ENCODE measurements at regions not wholly inside any gene's neighbourhood (a gene's known extent, or its start where the extent isn't known, plus 50 kb on each side); places are given as distances from the start of the nearest gene placed in this dataset.
"Not testable (repeated sequence)": the region's sequence is repeated elsewhere in the genome, so short reads cannot be mapped to it uniquely, and the experiment has no call there.

DNA sequence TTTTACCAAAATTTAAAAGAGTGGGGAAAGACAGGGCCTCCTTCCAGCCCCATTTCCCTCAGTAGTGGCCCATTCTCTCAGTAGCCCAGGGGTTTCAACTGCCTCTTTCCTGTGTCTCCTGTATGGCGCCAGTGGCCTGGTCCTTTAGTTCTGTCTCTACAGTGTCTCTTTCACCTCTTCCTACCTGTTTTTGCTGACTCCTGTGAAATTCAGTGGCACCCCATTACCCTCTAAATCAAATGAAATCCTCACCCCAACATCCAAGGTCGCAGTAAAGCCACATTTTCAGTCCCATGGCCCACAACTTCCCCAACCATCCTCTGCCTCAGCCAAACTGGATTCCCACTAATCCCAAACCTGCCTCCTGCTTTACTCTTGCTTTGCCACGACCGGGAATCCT is 200.7 kb downstream of the IPMK start:
- no peak for DNase-seq

DNA sequence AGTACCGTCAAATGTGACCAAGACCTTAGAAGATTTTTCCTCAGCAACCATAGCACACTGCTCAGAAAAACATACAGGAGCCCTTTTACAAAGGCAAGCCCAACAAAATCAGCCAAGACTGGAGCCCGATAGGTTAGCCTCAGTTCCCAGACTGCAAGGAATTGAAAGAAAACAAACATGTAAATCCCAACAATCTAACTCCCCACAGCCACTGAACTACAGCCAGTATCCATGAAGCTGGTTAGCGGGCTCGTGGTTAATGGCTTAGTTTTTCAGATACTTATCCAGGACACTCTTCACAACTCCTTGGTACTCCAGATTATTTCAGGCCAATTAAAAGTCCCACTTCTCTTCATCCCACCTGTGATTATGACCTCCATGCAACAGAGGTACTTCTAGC is 201.6 kb downstream of the IPMK start:
- DNase-seq: no peak

DNA sequence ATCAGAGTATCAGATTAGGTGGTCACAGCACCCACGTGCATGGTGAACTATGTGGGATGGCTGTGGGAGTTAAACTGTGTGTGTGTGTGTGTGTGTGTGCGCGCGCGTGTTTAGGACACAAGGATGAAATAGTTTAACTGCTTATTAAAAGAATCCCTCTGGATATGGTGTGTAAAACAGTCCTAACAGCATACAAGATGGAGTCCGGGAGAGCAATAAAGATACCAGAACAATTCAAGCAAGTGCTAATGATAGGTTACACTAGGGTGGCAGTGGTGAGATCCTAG is 202.2 kb downstream of the IPMK start:
- no peak for DNase-seq

DNA sequence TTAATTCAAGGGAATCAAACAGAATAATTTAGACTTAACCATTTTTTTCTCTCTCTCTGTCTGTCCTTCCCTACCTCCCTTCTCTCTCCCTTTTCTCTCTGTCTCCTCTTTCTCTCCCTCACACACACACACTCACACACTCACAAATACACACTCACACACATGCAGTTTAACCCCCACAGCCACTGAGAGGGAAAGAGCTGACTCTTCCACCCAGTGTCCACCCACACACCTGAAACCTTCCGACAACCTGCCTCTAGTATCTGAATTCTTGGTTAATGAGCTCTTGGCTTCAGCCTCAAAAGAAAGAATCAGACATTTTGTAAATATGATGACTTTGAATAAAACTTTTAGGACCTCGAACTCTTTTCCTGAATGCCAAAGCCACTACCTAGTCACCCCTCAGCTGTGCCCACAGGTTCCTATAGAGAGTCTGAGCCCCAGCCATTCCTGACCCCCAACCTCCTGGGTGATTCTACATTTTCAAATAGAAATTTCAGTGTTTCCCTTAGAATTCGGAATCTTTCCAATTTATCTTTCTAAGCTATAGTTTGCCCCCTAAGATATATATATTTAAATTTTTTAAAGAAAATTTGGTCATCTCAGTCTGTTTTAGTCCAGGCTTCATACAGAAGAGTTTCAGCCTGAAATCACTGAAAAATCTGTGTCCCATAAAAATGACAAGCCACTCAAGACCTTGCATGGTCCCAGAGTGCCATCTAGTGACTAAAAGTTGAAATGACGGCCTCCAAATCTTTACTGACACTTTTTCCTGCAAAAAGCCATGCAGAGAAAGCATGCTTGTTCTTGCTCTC is 202.8 kb downstream of the IPMK start:
- peak; percentile 38 for DNase-seq

DNA sequence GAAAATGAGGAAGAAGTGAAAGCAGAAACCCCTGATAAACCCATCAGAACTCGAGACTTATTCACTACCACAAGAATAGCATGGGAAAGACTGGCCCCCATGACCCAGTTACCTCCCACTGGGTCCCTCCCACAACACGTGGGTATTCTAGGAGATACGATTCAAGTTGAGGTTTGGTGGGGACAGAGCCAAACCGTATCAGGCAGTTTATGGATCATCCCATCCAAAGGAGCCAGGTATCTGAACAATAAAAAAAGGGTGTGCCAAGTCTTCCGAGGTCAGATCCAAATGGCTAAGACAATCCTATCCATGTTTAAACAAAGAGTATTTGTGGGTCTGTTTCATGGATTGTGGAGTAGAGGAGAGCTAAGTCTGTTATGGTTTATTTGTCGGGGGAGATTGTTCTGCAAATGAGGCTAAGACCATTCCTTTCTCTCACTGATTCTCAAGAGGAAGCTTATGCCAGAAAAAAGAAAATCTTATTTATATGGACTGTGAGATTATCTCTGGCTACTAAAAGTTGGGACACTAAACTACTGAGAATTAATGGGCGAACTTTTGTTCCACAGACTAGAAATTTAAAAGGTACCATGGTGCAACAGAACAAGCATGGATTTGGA is 203.7 kb downstream of the IPMK start:
- DNase-seq: no peak

DNA sequence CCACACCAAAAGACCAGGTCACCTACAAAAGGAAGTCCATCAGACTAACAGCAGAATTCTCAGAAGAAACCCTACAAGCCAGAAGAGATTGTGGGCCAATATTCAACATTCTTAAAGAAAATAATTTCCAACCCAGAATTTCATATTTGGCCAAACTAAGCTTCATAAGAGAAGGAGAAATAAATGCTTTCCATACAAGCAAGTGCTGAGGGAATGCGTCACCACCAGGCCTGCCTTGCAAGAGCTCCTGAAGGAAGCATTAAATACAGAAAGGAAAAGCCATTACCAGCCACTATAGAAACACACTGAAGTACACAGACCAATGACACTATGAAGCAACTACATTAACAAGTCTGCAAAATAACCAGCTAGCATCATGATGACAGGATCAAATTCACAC is 209.0 kb downstream of the IPMK start:
- not testable (repeated sequence) for DNase-seq

DNA sequence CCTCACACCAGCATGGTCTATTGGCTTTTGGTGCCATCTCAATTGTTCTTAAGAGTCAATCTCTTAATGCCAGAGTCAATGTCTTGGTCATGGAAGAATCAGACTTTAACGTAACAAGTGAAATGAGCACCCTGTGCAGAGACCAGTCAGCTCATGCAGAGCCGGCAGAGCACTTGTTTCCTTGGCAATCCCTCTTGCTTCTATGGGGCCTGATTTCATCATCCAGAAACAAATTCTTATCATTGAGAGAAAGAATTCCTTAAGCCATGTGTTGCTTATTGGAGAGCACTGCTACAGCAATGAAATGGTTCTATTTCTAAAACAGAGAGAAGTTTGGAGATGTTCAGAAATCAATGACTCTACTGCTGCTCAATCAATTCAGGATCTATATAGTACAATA is 212.8 kb downstream of the IPMK start:
- DNase-seq: no peak

DNA sequence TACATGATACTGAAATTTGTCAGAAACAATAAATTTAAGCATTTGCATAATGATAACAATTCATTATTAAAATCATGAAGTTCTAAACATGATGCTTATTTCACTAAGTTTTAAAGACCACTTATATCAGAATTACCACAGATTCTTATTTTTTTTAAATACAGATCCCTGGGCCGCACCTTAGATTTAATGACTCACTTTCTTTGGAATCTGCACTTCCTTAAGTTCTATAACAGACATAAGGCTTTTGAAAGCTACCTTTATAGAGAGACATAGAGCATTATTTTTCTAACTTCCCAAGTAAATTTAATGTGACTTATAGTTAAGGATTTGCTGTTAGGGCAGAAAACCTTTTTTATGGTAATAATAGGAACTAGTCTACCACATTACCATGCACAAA is 214.9 kb downstream of the IPMK start:
- DNase-seq: no peak

DNA sequence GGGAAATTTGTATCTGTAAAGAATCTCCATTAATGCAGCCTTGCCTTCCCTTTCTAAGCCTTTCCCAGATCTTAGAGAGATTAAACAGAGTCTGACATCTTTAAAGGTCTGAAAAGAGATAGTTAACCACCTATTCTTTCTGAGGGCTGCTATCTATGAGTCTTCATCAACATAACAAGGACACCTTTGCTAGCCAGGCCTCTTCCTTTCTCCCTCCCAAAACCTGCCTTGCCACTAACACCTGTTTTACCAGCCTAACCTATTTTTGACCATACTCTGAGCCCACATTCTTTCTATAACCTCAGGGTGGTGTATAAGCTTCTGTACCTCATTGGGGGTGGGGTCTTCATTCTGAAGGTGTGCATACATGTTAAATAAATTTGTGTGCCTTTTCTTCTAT is 217.1 kb downstream of the IPMK start:
- no peak for DNase-seq

DNA sequence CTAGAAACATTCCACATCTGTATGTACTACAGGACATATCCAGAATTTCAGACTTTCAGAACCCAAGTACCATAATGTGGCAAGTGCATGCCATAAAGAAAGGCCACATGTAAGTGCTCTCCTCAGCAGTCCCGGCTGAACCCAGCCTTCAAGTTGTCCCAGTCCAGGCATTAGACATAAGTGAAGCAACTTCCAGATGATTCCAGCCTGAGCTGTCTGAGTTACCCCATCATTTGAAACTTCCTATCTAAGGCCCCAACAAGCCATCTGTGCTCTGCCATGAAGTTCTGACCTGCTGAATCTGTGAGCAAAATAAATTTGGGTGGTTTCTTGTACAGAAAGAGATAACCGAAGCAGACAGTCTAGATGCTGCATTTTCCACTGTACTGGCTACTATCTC is 218.8 kb downstream of the IPMK start:
- no peak for DNase-seq

DNA sequence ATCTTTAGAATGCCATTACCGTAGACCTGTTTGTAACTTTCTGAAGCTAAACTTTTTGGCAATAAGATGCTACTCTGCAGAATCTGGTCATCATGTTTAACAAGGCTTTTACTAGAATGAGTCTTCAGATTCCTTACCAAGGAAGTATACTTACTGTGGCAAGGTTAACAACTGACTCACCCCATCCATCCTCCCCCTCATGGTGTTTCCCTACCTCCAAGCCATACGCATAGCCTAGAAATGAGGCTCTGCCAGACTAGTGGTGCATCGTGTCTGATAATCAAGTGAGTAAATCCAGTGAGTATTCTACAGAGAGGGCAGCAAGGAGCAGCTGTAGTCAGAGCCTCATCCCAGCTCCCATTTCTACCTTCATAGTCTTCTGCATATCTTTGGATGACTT is 223.6 kb downstream of the IPMK start:
- no peak for DNase-seq

DNA sequence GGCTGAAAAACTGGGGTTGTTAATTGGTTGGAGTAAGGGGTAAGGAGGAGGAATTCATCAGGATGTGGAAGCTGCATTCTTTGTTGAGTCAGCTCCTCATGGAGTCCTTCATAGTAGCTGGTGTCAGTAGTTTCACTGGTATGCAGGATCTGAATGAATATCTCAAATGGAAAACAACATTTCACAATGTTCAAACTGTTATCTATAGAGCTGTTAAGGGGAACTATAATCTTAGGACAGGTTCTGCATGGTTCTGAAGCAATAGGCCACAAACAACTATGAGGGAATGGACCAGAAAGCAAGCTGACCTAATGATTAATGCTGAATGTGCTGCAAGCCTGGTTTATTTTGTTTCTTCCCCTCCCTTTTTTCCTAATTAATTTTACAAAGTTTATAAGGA is 225.8 kb downstream of the IPMK start:
- DNase-seq: no peak

DNA sequence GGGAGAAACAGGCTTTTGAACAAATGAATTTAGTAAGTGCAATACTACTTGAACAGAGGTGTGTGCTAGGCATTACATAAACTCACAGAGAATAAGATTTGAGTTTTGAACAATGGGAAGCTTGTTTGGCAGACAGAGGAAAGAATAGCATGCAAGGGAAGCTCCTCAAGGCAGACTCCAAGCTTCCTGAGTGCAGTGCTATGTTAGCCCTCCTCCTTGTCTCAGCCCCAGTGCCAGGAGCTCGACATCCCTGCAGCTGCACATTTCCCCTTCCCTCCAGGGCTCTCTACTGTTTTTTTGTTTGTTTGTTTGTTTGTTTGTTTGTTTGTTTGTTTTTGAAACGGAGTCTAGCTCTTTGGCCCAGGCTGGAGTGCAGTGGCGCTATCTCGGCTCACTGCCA is 237.5 kb downstream of the IPMK start:
- no peak for DNase-seq

DNA sequence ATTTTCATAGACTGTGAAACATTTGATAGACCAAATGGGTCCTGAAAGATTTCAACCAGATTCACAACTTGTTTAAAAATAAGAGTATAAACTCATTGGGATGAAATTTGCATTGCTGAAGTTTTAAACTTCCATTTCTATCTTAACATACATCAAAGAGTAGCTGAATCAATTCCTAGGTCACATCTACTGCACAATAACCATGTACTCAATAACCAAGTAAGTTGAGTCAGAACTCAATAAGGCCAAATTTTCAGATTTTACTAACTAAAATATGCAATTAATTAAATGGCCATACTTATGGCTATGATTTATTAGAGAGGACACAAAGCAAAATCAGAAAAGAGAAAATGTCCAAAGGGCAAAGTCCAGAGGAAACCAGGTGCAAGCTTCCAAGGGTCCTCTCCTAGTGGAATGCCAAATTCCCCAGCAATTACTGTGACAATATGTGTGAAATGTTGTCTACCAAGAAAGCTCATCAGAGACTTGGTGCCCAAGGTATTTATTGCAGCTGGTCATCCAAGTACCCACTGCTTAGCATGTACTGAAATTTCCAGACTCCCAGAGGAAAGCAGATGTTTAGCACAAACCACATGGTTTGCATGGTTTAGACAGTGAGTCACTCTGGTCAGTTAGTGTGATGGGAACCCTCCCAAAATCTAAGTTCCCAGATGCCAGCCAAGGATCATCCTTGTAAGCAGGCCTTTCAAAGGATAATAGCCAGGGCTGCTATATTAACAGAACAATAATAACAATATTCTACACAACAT is 238.9 kb downstream of the IPMK start:
- no peak for DNase-seq

DNA sequence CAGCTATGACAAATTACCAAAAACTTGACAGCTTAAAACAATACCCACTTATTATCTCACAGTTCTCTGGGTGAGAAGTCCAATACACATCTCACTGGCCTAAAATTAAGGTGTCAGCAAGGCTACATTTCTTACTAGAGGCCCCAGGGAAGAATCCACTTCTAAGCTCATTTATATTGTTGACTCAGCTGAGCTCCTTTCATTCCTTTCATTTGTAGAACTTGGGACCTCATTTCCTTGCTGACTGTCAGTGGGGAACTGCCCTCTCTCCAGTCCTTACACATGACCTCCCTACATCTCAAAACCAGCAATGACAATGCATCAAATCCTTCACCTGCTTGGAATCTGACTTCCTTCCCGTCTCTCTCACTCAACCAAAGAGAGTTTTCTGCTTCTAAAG is 240.3 kb downstream of the IPMK start:
- no peak for DNase-seq

DNA sequence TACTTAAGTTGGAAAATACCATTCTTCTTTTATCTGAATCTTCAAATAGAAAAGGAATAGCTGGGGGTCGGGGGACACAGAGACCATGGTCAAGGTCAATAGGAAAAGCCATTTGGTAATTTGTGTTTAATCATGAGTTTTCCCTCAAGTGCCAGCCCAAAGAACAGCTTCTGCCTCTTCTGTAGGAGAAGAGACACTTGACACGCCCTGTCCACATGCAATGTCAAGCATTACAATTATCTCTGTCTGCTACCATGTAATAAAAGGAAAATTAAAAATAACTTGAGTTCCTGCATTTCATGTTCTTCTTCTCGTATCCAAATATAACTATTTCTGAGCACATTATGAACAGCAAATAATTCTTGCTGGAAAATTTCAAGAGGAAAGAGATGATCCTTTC is 241.7 kb downstream of the IPMK start:
- no peak for DNase-seq

DNA sequence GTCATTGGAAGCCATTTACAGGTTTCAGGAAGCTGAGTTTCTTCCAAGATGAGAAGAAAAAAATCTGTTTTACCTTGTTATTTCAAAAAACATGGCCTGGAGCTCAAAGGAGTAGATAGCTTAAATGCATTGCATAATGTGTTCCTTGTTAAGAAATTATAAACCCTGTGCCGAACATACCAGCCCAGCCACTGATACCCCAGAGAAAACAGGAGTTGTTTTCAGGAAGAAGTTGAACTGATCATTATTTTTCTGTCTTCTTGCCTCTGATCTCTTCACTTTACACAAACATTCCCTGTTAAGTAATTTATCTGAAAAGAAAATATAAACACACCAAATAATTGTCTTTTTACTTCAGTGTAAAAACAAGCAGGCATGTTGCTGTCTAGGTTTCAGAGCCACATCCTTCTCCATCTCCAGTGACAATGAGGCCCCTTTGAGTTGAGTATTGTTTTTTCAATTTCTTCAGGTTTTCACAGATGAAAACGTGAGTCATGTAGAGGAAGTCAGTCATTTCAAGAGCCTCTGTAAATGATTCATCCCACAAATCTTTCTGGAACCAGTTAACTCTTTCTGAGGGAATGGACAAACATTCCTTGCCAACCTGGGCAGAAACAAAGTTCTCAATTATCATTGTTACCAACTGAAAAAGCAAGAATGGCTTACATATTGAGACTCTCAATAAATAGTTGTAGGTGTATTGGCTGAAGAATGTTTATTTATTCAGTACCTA is 244.2 kb downstream of the IPMK start:
- peak; percentile 35 for DNase-seq

DNA sequence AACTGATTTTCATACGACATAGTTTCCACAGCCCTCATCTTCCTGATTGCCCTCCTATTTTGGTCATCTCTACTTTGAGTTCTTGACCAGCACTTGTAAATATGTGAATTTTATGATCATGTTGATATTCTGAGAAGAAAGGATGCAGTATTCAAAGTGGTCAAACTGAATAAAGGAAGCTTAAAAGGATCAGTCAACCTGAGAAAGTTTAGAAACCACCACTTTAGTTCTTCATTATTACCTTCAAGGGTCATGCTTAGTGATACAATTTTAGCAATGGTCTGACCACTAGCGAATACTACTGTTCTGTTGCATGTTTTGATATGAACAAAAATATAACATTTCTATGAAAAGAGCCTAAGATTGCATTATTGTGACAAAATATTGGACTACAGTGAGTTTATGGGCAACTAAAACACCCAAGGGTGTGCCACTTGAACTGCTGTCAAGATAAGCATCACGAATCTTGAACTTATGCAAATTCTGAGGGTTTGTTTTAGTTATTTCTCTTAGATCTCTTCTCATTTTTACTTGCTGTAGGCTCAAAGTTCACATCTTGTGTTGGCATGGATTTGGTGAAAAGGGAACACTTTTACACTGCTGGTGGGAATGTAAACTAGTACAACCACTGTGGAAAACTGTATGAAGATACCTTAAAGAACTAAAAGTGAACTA is 247.7 kb downstream of the IPMK start:
- DNase-seq: no peak

DNA sequence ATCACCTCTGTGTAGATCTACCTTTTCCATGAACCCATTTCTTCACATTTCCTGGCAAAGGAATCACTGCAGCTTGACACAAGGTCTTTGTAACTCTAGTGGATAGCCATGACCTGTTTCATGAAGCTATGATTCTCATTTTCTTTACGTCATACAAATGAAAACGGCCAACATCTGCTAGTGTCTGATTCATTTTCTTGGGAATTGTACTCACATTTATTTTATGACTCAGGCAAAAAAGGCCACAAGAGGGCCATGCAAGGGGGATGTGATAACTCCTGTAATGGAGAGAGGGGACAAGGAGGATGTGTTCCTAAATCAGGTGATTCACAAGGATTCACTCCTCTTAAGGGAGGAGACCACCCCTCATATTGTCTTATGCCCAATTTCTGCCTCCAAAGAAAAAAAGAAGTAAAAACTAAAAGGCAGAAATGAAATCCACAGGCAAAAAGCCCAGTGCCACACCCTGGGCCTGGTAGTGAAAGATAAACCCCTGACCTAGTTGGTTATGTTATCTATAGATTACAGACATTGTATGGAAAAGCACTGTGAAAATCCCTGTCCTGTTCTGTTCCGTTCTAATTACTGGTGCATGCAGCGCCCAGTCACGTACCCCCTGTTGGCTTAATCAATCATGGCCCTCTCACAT is 249.9 kb downstream of the IPMK start:
- no peak for DNase-seq

DNA sequence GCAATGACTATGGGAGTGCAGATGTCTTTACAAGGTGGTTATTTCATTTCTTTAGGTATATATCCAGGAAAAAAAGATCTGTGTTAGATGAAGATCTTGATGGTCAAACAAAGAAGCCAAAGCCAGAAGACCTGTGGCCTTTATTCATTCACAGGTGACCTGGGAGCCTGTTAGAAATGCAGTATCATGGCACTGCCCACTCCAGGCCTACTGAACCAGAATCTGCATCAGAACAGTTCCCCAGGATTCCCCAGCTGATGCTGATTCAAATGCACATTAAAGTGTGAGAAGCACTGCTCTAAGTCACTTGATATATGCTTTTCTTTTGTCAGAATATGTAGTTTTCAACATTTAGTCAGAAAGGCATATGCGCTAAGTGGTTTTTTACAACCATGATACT is 251.1 kb downstream of the IPMK start:
- no peak for DNase-seq

DNA sequence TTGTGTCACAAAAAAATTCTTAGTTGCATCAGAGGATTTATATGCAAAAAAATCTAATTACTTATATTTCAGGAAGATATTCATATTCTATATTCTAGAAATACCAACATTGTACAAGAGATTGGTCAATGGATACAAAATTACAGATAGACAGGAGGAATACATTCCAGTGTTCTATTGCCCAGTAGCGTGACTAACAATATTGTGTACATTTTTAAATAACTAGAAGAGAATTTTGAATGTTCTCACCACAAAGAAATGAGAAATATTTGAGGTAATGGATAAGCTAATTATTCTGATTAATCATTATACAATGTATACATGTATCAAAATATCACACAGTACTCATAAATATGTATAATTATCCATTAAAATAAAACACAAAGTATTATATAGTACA is 253.3 kb downstream of the IPMK start:
- no peak for DNase-seq

DNA sequence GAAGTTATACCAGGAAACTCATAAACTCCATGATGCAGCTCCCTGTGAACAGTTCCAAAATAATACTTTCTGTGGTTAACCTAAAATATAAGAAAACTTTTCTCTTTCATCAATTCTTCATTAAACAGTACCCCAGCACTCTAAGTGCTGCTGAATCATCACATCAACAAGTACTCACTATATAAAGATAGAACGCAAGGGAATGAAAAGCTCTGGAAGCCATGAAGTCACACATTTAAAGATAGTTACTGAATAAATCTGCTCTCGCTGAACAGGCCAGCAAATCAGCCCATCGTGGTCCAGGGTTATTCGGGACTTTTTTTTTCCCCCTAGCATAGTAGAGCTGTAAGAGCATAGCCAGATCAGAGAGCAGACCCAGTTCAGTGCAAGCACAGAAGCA is 254.3 kb downstream of the IPMK start:
- DNase-seq: no peak

All from activated CD4-positive, alpha-beta T cell treated with anti-CD3 and anti-CD28 coated beads, Interleukin-2, Interleukin-6, amounts not matched to agents 100 ng/mL and 50 ng/mL, durations not matched to agents 16 hours and 8 hours (primary cell).